GM18861 (cell line): ENCODE measurements at regions not wholly inside any gene's neighbourhood (a gene's known extent, or its start where the extent isn't known, plus 50 kb on each side); places are given as distances from the start of the nearest gene placed in this dataset.
"Not testable (repeated sequence)": the region's sequence is repeated elsewhere in the genome, so short reads cannot be mapped to it uniquely, and the experiment has no call there.

ENCODE experiments used
- ATAC-seq: cut with Tn5 transposase; IDR thresholded peaks from one replicate; pipeline ENCODE4 v1.9.1; 2021; ENCODE audit not compliant: unreplicated experiment

DNA sequence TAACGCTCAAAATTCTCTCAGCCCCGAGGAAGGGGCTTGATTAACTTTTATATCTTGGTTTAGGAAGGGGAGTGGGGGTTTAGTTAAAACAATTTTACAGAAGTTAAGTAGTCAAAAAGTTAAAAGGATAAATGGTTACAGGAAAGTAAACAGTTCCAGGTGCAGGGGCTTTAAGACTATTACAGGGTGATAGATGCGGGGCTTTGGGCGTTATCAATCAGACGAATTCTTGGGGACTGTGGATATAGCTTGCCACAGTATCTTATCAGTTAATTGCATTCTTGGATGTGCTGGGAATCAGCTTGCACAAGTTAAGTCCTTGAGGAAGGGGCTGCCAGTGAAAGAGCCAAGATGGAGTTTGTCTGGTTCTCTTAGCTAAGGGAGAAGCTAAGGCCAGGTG is 616.2 kb downstream of the XPNPEP1 start:
- not testable (repeated sequence) for ATAC-seq

DNA sequence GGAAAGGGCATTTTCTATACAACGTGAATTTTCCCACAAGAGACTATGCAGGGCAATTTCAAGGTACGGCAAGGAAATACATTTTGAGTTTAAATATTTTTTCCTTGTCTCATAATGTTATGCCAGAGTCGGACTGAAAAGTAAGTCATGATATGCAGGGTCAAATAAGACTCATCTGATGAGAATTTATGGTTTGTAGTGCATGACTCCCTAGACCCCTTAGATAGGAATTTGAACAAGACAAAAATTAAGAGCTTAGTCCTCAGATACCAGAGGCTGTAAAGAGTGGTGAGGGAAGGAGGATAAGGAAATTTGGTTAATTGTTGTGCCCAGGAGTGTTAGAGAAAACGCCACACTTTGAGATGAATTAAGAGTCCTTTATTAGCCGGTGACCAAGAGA is 616.6 kb downstream of the XPNPEP1 start:
- ATAC-seq = no peak

DNA sequence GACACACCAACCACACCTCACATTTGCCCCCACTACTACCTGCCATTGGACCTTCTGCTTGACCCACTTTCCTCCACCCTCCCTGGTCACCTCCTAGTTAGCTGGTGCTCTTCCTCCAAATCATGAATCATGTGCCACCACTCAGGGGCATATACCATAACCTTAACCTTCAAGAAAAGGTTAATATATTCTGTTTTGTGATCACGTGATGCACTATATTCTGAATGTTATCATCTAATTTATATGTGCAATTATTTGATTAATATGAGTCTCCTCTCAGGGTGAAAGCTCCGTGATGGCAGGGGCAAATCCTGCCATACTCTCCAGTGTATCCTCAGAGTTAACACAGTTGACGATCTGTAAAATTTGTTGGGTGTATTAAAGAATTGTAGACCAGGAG is 635.5 kb downstream of the XPNPEP1 start:
- no peak for ATAC-seq

DNA sequence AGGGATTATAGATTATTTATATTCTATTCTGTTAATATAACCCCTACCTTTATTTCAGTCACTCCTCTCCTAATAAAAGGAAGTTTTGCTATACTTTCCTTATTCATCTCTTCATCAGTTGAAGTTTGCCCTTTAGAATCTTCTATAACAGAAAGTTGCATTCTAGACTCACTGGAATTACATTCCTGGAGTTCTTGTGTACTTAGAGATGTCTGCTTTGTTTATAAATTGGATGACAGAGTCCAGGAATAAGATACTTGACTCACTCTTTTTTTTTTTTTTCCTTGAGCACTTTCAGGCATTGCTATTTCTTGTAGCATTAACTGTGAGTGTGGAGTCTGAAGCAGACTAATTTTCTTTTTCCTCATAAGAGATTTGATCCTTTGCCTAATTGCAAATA is 640.8 kb downstream of the XPNPEP1 start:
- no peak for ATAC-seq

DNA sequence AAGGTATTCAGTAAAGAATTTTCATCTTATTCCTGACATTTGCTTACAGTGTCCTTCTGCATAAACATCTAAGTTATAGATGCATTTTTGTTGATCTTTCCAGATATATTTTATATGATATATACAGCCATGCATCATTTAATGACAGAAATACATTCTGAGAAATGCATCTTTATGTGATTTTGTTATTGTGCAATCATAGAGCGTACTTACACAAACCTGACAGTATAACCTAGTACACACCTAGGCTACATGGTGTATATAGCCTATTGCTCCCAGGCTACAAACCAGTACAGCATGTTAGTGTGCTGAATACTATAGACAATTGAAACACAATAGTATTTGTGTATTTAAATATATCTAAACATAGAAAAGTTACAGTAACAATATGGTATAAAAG is 642.0 kb downstream of the XPNPEP1 start:
- no peak for ATAC-seq

DNA sequence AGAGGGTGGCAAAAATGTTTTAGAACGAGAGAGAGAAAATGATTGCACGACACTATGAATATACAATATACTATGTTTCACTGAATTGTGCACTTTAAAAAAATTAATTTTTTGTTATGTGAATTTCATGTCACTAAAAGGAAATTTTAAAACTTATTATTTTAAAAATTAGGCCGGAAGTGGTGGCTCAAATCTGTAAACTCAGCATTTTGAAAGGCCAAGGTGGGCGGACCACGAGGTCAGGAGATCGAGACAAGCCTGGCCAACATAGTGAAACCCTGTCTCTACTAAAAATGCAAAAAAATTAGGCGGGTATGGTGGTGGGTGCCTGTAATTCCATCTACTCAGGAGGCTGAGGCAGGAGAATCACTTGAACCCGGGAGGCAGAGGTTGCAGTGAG is 642.5 kb downstream of the XPNPEP1 start:
- no peak for ATAC-seq

DNA sequence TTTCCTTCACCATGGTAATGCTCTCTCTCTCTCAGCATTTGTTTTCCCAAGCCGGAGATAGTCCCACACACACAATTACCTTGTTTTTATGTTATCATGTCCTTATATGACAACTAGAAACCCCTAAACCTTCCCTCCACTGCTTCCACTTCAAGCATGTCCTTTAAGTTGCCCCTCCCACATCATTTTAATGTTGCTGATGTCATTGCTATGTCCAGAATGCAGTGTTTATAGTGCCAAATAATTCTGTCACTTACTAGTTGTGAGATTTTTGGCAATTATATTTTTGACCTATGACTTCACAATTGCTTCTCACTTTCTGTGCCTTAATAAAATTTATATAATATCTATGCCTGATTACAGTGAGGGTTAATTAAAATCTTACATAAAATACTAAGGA is 645.9 kb downstream of the XPNPEP1 start:
- no peak for ATAC-seq

DNA sequence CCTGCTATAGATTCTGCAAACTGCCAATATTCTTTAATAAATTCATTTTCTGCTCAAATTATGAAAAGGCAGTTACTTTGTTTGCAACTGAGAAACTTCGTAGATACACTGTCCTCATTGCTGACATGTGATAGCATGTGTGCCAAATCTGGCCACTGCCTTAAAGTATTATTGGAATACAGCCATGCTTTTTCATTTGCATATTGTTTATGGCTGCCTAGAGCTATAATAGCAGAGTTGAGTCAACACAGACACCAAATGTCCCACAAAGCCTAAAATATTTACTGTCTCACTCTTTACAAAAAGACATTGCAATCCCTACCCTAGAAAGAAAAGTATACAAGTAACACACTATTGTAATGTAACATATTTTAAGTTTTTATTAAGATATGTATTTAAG is 647.4 kb downstream of the XPNPEP1 start:
- no peak for ATAC-seq

DNA sequence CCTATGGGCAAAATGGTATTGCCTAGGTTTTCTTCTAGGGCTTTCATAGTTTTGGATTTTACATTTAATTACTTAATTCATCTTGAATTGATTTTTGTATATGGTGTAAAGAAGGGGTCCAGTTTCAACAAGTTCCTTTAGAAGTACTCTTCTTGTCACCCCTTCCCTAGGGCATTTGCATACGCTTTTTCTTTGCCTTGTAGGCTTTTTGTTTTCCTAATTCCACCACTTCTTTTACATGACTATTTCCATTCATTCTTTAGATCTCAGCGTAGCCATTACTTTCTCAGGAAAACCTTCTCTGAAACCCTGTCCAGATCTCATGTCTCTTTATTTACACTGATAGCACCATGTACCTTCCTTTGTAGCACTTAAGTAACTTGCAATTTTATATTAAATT is 648.6 kb downstream of the XPNPEP1 start:
- ATAC-seq = no peak

DNA sequence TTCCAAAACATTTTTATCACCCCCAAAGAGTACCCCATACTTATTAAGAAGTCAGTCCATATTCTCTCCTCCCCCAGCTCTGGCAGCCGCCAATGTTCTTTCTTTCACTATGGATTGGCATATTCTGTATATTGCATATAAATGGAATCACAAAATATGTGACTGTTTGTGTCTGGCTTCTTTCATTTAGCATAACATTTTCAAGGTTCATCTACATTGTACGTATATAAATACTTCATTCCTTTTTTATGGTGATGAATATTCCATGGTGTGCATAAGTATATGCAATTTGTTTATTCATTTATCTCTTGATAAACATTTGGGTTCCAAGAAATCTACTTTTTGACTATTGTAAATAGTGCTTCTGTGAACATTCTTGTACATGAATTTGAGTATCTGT is 653.1 kb downstream of the XPNPEP1 start:
- ATAC-seq = no peak

DNA sequence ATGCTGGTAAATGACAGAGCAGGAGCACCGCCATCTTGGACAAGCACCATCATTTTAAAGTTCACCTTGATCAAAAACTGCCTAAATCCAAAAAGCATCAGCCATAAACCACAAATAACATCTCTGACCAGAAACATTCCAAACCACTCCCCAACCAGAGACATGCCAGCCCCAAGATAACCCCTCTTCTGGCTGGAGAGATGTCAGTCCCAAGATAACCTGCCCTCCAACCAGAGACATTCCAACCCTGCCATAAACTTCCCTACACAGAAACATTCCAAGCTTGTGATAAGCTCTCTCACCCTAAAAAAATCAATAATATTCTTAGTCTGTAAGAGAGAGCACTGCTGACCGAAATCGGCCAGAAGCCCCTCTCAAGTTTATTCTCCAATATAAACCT is 659.3 kb downstream of the XPNPEP1 start:
- ATAC-seq = no peak

DNA sequence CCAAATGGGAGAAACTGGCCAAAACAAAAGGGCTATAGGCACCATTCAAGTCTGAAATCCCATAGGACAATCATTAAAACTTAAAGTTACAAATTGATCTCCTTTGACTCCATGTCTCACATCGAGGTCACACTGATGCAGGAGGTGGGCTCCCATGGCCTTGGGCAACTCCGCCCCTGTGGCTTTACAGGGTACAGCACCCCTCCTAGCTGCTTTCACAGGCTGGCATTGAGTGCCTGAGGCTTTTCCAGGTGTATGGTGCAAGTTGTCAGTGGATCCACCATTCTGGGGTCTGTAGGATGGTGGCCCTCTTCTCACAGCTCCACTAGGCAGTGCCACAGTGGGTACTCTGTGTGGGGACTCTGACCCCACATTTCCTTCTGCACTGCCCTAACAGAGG is 662.1 kb downstream of the XPNPEP1 start:
- ATAC-seq = no peak

DNA sequence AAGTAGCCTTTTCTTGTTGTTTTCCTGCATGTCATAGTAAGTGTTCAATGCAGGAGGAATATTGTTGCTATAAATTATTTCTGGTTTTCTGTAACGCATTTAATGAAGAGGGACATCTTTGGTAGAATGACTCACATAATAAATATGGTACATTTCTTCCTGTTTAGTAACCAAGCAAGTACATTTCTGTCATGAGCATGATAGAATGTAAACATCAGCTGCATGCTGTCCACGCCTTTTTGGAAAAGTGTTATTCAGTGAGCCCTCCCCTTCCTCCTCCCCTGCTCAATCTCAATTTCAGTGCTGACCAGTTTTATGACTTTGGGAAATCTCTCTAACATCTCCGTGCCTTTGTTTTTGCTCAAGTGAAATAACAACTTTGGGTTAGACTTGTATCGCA is 664.0 kb downstream of the XPNPEP1 start:
- ATAC-seq = no peak

DNA sequence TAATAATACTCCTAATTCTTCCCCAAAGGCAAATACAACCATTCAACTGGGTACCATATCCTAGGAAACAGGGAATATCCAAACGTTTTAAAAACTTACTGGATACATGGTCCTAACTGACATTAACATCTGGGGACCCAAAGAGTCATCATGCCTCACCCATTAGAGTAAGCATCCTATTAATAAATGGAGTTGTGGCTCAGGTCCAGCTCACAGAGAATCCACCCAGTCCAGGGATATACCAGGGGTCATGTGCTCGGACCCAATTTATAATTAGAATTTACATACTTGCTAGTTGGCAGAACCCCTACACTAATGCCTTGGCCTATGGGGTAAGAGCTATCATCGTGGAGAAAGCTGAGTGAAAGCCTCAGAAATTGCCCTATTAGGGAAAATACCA is 670.0 kb downstream of the XPNPEP1 start:
- ATAC-seq = no peak

DNA sequence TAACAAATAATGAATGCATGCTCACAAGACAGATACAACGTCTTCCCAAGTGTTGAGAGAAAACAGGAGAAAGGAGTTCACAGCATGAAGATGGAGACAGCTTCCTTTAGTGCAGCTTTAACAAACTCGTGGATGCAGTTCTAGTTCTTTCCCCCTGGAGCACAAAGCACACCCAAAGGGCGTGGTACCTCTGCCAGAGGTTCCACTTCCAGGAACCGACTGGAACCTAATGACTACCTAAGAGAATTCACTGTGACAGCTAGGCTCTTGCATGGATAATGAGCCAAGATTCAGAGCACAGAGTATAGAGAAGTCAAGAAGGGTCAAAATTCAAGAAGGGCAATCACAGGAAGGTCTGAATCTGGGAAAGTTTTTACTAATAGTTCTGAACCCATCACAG is 673.2 kb downstream of the XPNPEP1 start:
- ATAC-seq = no peak

DNA sequence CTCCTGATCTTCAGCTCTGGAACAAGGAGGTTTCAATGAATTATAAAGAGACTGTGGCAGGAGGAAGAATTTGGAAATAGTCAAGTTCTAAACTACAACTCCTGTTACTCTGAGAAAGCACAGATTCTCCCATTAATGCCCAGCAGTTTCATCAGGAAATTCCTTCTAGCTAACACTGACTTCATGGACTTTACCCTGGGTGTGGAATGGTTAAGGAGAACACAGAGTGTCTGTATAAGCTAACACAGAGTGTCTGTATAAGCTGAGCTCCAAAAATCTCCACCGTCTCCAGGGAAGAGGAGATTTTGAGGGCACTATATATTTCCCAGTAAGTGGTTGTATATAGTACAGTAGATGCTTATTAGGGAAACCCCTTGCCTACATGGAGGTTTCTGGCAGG is 675.5 kb downstream of the XPNPEP1 start:
- ATAC-seq = no peak

DNA sequence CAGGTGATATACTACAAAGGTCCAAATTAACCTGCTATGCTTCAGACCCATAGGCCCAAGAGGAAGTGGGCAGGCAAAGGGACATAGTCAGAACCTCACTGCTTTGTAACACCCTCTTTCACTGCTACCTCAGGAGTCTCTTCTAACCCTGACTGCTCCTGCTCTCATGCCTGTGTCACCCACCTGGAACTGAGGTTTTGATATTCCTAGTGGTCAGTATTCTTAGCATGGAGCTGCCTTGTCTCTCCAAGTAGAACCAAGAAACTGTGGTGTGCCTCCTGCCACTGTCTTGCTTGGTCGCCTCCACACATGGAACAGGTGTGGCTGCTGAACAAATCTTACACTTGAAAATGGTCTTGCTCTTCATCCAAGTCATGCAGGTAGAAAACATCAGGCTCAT is 677.5 kb downstream of the XPNPEP1 start:
- ATAC-seq = no peak

DNA sequence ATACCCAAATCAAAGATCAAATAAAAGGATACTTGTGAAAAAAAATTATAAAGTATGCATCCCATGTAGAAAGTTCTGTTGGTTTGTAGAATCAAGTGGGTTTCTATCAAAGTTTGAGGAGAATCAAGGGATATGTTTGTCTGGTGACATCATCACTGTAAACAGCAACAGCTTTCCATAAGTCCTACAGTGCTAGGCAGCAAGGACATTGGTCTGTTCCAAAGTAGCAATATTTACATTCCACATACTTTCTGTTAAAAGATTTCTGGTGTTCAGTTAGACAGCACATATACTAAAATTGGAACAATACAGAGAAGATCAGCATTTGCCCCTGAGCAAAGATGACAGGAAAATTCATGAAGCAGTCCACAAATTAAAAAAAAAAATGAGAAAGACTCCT is 683.9 kb downstream of the XPNPEP1 start:
- no peak for ATAC-seq

DNA sequence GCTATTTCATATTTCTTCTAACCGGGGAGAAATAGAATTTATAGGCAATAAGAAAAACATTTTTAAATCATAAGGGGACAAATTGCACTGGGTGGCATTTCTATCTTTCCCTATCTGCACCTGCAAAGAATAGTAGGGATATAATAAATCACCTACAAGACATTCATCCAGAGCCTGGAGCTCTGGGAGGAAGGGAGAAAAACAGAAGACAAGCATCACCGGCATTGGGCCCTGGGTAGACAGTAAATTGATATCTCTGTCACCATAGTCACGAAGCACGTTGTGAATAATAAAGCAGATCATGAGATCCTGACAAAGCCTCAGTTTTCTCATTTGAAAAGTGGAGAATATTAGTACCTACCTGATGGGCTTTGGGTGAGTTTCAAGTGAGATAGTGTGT is 685.6 kb downstream of the XPNPEP1 start:
- ATAC-seq = no peak

DNA sequence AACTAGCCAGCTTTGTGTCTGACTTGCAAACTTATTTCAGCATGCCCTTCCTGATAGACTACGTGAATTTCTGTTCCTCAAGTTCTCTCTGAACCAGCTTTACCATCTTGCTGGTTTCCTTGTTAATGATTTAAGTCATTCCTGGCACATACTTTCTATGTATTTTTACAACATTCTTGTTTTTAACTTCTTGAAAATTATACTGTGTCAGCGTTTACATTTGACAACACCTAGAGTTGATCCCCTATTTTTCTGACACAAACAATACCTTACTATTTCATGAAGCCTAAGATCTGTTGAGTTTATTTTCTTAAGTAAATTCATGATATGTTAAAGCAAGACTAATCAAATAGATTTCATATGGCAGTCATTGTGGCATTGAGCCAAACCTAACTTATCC is 686.3 kb downstream of the XPNPEP1 start:
- ATAC-seq = no peak

DNA sequence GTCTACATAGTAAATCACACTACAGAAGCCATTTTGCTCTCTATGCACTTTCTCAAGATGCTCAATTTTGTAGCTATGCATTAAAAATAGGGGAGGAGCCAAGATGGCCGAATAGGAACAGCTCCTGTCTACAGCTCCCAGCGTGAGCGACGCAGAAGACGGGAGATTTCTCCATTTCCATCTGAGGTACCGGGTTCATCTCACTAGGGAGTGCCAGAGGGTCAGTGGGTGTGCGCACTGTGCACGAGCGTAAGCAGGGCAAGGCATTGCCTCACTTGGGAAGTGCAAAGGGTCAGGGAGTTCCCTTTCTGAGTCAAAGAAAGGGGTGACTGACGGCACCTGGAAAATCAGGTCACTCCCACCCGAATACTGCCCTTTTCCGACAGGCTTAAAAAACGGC is 699.8 kb downstream of the XPNPEP1 start:
- not testable (repeated sequence) for ATAC-seq

DNA sequence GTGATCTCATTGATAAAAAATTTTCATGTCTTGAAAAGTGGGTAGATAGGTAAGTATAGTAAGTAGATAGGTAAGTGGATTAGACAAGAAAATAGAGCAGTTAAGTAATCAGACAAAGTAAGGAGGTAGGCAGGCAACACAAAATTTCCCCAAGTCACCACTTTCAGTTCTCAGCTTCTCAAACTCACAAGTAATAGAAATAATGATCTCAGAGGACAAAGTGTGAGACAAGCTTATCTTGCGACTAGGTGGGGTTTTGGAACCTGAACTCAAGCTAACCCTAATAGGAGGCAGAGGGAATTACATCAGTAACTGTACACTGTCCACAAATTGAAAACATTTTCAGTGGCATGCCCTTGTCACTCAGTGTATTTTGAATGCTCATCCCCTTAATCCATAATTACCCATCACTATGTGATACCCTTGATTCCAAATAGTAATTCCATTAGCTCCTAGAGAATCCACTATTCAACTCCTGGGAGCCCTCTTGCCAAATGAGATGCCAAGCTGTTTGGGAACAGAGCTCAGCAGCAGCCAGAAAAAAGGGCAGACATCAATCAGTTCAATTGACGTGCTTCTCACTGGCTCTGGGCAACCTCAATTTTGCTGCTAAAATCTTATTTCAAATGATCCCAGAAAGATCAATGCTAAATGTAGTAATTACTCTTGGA is 703.2 kb downstream of the XPNPEP1 start:
- ATAC-seq = no peak

DNA sequence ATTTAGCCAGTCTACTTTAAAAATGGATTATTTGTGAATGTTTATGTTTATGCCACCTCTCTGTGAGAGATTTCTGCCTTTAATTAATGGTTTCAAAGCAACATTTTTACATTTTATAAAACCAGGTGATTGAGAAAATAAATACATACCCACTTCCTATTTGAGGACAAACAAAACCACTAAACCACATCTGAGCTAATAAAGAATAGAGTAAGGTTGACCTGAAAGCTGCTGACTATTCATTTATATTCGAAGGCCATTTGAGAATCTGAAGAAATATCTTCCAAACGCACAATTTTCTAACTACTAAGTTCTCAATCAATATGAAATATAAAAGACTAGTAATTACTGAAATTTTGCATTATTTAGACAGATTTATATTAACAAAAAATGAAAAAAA is 705.1 kb downstream of the XPNPEP1 start:
- no peak for ATAC-seq
